GM19372 (cell line): ENCODE measurements at regions not wholly inside any gene's neighbourhood (a gene's known extent, or its start where the extent isn't known, plus 50 kb on each side); places are given as distances from the start of the nearest gene placed in this dataset.

Experiments
- ATAC-seq: cut with Tn5 transposase; IDR thresholded peaks from one replicate; pipeline ENCODE4 v1.9.1; 2021; ENCODE audit warnings: mild to moderate bottlenecking, low read depth, moderate library complexity; ENCODE audit not compliant: unreplicated experiment

DNA sequence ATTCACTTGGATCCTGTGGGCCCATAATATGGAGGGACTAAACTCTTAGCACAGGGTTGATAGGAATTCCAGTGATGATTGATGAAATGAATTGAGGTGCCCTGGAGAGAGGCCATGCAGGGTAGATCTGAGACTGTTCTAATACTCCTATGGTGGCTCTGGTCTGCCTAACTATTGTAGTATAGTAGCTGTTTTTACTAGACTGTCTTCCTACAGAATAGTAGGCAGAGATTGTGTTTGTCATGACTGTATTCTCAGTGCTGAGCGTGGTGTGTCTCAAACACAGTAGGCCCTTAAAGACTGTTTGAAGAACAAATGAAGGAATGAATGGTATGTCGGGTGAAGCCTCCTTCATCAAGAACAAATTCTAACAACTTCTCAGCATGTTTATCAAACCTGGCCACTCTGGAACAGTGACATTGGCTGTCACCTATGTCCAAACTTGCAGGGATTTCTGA, 107.0 kb upstream of the SESN3 start:
- peak; percentile 10 for ATAC-seq

GRCh38 chr11:95337175-95337957, 106.4 kb upstream of the SESN3 start:
- ATAC-seq = peak; percentile 83

- ATAC-seq = no peak
These were observed 105.0 kb upstream of the SESN3 start for GRCh38 chr11:95335989-95336388.

- ATAC-seq = no peak
These were observed 100.2 kb upstream of the SESN3 start for GRCh38 chr11:95331161-95331560.

DNA sequence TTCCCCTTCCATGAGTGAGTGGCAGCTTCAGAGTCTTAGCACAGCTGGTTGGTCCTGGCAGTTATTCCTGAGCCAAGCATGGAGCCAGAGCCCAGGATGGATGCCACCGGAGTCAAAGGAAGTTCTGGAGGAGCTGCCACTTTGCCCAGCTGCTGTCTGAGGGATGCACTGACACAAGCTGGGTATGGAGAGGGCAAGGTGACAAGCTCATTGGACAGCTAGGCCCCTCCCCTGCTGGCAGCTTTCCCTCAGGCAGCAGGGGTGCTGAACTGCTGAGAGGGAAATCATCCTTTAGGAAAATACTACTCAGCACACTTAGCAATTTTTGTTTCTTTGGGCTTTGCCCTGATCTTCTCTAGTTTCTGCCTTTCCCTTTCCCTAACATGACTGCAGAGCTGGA, 99.3 kb upstream of the SESN3 start:
- ATAC-seq = no peak

- ATAC-seq = no peak
These were observed 96.4 kb upstream of the SESN3 start for GRCh38 chr11:95327273-95327948.

DNA sequence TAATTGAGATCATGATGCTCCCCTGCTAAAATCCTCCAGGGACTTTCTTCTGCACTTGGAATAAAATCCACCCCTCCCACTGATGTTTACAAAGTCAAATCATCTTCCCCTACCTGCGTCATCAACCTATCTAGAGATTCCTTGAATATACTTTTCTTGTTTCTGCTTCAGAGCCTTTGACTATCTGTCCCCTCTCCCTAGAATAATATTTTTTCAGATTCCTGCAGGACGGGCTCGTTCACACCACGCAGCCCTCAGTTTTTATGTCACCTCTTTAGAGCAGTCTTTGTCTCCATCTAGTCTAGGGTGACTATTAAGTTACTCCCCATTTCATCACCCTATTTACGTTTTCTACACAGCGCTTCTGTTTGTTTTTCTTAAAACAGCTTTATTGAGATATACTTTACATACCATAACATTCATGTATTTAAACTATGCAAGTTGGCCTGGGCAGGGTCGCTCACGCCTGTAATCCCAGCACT, 94.8 kb upstream of the SESN3 start:
- no peak for ATAC-seq

GRCh38 chr11:95324826-95325225, 93.8 kb upstream of the SESN3 start:
- no peak for ATAC-seq

GRCh38 chr11:95322539-95322938, 91.5 kb upstream of the SESN3 start:
- ATAC-seq = no peak

- ATAC-seq = no peak
These were observed 87.5 kb upstream of the SESN3 start for GRCh38 chr11:95318498-95318897.

DNA sequence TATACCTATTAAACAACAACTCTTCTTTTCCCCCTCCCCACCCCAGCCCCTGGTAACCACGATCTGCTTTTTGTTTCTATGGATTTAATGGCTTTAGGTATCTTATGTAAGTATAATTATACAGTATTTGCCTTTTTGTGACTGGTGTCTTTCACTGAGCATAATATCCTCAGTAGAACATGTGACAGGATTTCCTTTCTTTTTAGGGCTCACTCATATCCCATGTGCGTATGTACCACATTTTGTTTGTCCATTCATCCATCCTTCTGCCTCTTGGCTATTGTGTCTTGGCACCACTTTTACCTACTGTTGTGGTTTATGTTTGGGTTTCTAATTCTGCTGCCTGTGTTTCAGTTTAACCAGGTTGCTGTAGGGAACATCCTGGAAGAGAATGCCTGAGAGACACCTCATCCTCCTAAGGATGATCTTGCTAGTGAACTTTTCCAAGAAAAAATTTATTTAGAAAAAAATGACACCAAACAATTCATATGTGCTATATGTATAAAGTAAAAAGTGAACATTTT, 77.6 kb upstream of the SESN3 start:
- no peak for ATAC-seq

- ATAC-seq = no peak
These were observed 76.3 kb upstream of the SESN3 start for GRCh38 chr11:95307286-95307685.

DNA sequence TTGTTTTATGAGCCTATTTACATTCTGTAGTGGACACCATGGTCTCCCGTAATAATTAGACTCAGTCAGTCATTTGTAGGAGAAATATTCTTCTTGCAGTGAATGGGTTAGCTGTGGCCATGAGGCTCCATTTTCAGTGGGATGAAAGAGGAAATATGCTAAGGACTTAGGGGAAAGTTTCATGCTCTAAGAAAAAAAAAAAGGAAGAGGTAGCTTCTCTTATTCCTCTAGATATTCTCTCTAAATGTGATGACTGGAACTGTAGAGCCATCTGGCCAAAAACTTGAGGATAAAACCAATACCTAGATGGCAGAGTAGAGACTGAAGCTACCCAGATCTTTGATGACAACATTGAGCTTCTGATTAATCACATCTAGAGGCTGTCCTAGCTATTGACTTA, 75.8 kb upstream of the SESN3 start:
- no peak for ATAC-seq

- ATAC-seq = no peak
These were observed 75.1 kb upstream of the SESN3 start for GRCh38 chr11:95306123-95306522.

DNA sequence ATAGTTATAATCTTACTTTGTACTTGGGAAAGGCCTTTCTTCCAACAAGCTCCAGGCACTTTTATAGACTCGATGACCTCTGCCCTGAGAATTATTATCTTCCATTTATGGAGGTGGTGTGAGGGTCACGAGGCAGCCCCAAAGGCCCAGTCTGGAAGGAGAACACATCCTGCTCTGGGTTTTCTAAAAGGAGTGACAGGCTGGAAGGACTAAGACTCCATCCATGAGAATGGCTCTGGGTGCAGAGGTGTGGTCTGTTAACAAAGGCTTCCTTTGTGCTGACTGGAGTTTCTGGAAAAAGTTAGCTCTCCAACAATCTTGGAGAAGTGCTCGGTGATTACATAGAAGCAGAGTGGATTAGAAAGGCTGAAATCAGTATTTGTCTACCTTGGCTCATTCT, 74.7 kb upstream of the SESN3 start:
- no peak for ATAC-seq

GRCh38 chr11:95304777-95305176, 73.8 kb upstream of the SESN3 start:
- no peak for ATAC-seq

DNA sequence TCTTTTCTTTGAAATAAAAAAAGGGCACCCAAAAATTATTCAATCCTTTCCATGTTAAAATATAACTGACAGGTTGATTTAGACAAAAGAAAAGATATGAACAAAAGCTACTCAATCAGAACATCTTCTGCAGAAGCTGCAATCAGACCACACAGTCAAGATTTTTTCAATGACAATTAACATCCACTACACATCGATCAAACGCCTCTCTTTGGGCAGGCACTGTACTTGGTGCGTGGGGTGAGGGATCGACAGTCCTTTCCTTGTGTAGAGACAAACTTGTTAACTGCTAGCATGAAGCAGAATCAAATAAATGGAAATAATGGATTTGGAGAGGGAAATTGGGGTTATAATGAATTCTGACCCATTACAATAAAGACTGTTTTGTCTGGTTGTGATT, 71.2 kb upstream of the SESN3 start:
- no peak for ATAC-seq

DNA sequence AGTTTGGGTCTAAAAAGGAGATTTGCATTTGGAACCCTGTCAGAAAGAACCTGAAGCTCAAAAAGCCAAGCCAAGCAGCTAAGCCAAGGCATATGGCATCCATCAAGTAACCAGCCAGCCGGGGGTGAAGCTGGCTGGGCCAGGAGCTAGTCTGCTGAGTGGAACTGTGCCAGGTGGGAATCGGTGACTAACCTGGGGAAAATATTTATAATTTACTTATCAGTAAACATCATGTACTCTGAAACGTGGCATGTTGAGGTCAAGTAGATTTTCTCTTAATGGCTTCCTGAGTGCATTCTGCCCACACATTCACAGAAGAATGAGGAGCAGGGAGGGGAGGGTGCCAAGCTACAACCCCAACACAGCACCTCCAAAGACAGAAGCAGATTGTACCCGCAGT, 70.5 kb upstream of the SESN3 start:
- ATAC-seq = no peak

- no peak for ATAC-seq
These were observed 68.2 kb upstream of the SESN3 start for GRCh38 chr11:95299078-95299679.

DNA sequence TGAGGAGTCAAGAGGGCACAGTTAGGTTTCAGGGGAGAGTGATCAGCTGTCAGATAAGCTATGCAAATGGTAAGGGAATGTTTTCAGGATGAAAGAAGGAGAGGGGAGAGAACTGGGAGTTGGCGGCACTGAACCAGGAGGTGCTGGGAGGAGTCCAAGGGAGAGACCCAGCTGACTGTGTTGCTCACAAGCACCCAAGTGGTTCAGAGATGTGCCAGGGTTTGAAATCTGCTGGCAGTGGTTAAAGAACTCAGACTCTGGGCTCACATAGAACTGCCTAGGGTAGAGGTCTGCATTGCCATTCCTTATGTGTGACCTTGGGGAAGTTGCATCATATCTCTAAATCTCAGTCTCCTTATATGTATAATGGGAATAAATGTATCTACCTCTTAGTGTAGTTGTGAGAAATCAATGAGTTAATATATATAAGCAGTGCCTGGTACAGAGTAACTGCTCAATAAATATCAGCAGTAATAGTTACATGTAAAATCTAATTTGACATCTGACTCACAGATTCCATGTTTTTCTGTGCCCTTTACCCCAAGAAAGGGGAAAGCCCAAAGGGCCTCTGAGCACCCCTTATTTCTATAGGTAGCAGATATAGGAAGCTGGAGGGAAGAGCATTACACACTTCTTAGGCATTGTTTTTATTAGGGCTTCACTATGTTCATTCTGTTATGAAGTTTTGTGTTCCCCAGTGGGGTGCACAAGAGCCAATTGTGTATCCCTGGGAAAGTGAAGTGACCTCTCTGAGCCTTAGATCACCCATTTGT, 66.9 kb upstream of the SESN3 start:
- ATAC-seq = no peak

DNA sequence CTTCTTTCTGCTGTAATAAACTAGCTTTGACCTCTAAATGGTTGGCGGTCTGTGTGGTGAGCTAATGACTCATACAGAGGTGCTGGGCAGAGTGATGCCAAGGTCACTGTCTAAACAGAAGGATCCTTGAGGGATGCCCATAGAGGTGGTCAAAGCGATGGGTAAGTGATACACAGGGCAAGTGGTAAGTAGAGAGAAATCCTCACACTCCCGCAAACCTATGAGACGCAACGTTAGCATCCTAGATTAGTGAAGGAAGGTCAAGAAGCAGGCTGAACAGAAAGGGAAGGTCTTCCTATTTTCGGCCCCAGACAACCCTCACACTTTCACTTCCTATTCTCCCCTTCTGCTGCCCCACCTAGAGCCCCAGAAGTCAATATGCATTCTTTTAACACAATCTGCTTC, 65.6 kb upstream of the SESN3 start:
- ATAC-seq = peak; percentile 81
